ENCODE measurements at regions not wholly inside any gene's neighbourhood (a gene's known extent, or its start where the extent isn't known, plus 50 kb on each side); places are given as distances from the start of the nearest gene placed in this dataset.

DNA sequence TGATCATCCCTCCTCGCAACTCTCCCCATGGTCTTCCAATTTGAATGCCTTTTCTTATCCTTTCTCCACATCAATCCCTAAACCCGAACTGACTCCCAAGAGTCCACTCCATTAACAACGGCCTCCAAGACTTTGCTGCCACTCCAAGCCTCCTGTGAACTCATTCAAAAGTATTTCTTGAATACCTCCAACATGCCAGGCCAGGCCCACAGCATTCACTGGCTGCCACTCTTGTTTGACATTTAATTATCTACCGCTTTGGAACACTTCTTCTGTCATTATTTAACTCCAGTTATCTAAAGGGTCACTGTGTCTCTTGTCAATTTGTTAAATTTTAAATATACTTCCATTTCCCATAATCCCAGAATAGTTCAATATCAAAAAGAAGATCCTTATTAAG is 378.9 kb downstream of the EFNA5 start:
- no peak for DNase-seq

- DNase-seq = no peak
Measured at GRCh38 chr5:107290780-107291398, 379.8 kb downstream of the EFNA5 start.

DNA sequence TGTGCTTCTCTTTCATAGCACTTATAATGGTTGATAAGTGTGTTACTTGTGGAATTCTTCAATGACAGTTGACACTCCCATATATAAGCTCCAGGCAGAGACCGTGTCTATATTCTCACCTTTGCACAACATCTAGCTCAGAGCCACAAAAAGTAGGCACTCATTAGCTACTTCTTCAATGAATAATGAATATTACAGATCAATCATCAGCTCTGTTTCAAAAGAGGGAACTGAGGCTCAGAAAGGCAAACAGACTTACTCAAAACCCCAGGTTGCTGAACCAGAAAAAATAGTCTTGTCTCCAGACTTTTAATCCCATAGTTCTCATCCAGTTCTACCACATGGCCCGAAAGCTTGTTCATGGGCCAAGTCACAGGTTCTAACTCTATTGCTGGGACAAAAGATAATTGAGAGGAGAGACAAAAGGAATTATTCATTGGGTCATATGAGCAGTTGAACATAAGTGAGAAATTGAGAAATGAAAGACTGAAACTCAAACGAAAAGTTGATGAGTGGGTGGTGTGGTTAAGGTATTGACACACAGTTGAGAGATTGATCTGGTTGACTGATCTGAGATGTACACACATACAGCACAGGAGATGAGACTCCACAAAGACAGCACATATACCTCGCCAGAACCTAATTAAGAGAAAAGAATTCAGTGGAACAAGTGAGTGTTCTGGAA is 381.6 kb downstream of the EFNA5 start:
- DNase-seq = no peak

DNA sequence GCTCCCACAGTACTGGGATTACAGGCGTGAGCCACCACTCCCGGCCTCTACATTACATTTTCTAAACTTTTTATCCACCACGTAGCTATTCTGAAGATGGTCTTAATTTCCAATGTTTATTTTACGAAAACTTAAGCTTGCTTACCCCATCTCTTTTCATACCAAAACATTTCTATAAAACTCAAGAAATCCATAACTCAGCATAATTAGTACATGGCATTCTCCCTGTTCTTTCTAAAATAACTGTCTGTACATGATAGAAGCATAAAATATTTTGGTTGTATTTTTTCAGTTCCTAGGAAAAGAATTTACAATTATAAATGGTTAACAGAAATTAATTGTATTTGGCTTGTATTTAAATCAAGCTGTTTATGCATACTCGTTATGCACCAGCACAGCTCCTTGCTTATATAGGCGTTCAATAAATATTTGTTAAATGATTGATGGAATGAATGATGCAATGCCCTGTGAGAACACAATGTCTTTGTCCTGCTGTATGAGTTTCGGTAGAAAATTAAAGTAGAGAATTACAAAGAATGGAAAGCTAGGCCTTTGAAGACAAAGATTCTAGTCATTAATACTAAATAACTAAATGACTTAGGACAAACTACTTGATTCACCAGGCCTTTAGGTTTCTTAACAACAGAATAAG is 384.2 kb downstream of the EFNA5 start:
- no peak for DNase-seq

- no peak for DNase-seq
Measured at GRCh38 chr5:107285772-107286171, 385.0 kb downstream of the EFNA5 start.

DNA sequence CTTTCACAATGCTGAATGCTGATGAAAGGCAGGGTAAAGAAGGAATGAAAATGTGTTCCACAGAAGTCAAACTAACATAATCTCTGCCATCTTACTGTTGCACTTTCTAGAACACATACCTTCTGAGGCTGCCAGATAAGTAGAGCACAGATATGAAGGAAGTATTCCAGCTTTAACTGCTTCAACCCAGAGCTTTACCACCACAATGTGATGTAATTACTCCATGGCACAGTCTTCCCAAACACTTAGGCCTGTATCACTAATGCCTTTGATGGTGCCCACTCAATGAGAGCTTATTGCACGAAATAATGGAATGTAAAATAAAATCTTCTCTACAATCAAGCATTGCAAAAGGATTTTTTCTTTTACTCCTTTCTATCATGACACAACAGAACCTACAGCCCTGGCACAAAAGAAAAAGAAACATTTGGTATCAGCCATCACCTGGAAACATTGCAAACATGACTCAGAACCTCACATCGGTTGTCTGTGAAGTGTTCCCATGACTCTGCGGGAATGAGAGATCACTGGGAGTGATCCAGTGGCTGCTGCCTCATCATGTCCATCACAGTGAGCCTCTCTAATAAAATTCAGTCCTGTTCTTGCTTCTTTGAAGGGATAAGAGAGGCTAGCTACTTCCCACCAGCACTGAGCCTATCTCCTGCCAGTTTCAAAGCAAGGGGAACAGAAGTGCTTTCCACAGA is 385.8 kb downstream of the EFNA5 start:
- DNase-seq = no peak

DNA sequence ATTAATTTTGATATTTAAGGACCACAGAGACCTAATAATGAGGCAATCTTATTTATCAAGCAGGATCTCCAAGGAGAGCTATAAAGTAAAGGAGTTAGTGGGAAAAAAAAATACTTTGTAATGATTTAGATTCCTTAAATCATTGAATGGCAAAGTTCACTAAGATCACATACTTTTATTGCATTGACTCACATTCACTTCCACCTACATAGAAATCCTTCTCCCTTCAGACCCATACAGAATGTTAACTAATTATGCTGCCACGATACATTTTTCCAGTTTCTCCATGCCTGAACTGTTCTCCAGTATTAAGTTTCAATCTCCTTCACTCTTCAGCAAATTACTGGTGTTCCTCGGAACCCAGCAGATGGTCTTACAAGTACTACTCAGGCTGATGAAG is 388.7 kb downstream of the EFNA5 start:
- no peak for DNase-seq

- no peak for DNase-seq
Measured at GRCh38 chr5:107278774-107279173, 392.0 kb downstream of the EFNA5 start.

DNA sequence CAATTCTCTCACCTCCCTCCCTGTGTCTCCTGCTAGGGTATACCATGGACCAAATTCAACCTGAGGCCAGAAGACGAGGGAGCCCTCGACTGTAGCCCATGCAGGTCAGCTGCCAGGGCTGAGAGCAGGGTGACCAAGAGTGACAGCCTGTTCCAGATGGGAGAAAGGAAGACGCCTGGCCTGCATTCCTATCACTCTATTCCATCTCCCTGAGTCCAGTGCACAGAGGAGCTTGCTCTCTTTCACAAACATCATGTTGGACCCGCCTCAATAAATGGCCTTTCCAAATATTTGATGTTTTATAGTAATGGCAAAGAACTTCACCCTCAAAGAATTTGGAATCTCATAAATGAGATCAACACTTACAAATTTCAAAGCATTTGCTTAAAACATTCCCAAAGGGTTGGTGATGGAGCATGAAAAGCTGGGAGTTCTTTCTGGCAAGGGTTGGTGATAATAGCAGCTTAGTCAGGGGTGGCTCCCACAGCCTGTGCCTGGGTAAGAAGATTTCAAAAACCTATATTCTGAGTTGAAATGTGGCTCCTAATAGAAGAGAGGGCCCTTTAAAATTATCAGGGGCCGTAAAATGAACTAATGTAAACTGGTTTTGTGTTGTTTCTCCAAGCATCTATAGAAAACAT is 393.1 kb downstream of the EFNA5 start:
- no peak for DNase-seq

DNA sequence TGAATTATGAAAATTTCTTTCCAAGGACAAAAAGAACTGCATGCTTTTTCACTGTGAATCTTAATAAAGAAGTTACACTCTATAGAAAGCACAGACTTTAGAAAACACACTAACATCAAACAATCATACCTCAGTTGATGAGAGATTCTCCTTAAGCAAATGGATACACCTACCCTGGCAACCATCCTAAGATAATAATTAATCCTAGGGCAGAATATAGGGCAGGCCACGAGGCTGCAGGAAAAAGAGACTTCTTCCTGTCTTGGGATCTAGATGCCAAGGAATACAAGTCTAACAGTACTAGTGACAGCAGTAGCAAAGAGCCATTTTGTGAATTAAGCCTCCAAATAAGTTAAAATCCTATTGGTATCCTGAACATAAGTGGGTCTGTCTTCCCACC is 395.4 kb downstream of the EFNA5 start:
- DNase-seq = no peak

DNA sequence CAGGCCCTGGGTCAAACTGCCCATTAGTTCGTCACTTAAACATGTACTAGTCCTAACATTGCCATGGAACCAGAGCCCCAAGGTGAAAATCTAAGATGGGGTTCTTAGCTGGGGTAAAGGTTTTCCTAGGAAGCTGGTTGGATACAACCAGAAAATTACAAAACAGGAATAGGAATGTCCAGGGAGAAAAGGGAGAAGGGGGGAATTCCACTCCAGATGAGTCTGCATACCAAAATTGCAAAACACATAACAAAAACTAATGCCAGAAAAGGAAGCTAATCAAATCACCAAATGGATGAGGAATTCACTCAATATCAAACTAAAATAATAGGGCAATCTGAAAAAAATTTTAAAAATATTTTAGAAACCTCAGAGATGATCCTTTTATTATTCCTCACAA is 396.2 kb downstream of the EFNA5 start:
- DNase-seq = no peak

DNA sequence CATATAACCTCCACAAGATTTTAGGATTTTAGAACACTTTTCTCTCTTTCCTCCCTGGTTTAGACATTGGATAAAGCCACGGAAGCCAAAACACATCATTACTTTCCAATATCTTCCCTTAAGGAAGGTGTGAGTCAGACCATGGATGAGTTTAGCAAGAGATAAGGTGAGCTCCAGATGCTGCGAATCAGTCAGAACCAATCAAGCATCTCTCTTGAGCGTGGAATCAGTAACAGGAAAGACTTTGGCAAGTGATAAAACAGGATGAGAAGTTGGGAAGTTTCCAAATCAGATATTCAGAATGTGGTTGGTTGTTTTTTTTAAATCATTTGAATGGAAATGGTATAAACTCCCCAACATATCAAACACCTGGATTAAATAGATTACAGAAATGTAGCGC is 397.8 kb downstream of the EFNA5 start:
- DNase-seq = no peak

GRCh38 chr5:107272509-107272908 is 398.2 kb downstream of the EFNA5 start:
- no peak for DNase-seq

GRCh38 chr5:107271682-107272350 is 398.9 kb downstream of the EFNA5 start:
- no peak for DNase-seq

DNA sequence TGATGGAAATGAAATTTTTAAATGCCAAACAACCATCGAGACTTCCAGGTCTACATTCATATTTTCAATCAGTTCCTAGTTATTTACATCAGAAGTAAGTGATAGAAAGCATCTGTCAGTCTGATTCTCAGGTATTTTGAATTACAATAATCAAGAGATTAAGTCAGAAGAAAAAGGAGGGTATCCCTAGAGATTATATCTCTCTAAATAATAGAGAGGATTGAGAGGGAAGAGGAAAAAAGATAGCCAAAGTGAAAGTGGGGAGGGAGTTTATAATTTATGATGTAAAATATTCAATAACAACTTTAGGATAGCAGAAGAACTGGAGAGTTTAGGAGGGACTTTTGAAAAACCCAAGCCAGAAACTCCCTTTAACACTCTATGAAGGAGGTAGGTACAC is 400.2 kb downstream of the EFNA5 start:
- DNase-seq = no peak

GRCh38 chr5:107269678-107270077 is 401.1 kb downstream of the EFNA5 start:
- DNase-seq = no peak

DNA sequence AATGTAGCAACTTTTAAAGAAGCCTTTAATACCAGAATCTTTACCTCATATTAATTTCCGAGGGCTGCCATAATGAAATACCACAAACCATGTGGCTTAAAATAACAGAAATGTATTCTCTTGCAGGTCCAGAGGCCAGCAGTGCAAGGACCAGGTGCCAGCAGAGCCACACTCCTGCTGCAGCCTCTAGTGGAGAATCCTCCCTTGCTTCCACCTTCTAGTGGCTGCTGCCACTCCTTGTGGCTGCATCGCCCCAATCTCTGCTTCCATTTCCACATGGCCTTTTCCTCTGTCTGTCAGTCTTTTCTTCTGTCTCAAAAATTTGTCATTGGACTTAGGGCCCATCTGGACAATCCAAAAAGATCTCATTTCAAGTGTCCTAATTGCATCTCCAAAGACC is 401.5 kb downstream of the EFNA5 start:
- DNase-seq = no peak

- no peak for DNase-seq
Measured at GRCh38 chr5:107268241-107268640, 402.5 kb downstream of the EFNA5 start.

DNA sequence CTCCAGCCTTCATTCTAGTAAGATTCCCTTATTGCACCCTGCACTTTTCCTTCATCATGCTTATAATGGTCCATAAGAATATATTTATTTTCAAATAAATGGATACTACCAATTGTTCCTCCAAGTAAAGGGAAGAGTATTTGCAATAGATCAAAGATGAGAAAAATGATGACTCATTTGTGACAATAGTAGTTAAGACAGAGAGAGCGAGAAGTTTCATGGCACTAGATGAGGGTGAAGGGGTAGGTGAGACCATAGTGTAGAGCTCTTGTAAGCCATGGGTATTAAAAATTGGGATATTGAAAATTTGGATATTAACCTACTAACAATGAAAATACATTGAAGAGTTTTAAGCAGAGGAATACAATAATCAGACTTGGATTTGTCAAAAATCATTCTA is 404.6 kb downstream of the EFNA5 start:
- no peak for DNase-seq

DNA sequence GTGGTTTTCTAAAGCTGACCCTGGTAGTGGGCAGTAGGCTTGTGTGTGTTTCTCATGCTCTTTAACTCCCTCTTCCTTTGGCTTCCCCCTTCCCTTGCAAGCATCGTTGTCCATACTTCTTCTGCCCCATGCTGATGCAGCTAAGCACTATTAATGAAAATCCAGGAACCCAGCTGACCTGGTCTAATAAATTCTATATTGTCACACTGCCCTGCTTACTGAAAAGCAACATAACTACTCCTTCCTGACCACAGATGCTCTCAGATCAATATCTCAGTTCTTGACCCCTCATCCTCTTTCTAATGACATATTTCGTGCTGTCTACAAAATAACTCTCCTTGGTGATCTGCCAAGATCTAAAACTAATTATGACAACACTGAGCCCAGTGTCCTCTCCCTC is 405.5 kb downstream of the EFNA5 start:
- DNase-seq = no peak

DNA sequence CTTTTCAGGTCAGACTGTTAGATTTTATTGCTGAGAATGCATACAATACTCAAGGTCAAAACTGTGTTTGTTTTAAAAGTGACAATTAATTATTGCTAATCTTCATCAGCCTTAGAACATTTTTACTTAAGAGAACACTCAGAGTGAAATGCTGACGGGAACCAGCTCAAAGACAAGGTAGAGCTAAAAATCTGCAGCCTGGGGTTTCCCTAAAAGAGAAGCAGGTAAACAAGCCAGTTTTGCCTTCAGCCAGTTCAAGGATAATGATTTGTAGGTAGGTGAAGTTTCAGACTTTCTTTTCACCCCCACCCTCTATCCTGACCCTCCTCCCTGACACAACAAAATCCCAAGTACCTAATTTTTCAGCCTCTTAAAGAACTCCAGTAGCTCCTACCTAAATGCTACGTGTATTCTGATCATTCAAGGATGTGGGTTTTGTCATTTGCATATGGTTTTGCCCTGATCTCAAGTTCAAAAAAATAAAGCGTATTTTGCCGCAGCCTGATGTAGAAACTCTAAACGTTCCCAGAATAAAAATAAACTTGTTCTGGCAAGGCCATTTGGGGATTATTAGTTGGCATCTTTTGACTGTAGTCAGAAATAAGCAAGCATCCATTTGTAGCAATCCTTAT is 407.2 kb downstream of the EFNA5 start:
- no peak for DNase-seq

DNA sequence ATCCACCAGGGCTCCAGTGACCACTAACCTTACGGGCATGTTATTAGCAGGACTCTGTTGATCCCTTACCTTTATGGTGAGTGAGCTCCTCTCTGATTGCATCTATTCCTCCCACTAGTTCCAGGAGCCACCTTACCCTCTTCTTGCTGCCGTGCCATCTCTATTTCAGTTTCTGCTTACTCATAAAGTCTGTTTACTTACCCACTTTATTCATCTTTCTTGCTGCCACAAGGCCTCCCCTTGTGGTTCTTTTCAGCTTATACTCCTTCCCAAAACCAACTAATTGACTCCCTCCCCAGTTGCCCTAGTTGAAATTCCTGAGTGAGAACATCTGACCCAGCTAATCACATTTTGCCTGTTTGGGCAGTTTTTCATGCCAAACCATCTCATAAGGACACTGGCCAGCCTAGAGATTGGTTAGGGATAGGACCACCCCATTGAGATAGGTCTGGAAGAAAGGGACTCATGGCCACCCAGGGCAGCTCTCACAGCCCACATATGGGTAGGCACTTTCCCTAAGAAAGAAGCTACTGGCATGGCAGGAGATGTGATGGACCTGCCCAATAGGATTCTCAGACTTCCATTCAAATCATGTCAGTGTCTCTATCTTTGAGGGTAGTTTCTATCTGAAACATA is 412.7 kb downstream of the EFNA5 start:
- no peak for DNase-seq

Data from CD4-positive, alpha-beta T cell treated with Interleukin-6 for 4 hours (primary cell).